DND-41 (cell line): ENCODE measurements at regions not wholly inside any gene's neighbourhood (a gene's known extent, or its start where the extent isn't known, plus 50 kb on each side); places are given as distances from the start of the nearest gene placed in this dataset.

ENCODE experiments used
- ATAC-seq: fragments of 200-7000 bp; cut with Tn5 transposase; 3 replicates; pipeline ENCODE4 v1.9.1; 2021; ENCODE audit warnings: low read depth; ENCODE audit not compliant: insufficient read depth
- DNase-seq: peaks from one replicate; pipeline ENCODE4 v3.0.0-alpha.2; 2020
- H2AFZ ChIP-seq: 2 replicates; pipeline ENCODE4 v1.6.0; 2012; ENCODE audit warnings: low read depth, low read length
- H3K27ac ChIP-seq: 2 replicates; pipeline ENCODE4 v1.5.1; 2012; ENCODE audit warnings: low read length, inconsistent platforms
- H3K27me3 ChIP-seq: fragments of 200-600 bp; sonication (generic); 2 replicates; pipeline ENCODE4 v1.6.0; 2012; ENCODE audit warnings: low read length, mild to moderate bottlenecking, inconsistent platforms; ENCODE audit not compliant: insufficient read depth, poor library complexity
- H3K36me3 ChIP-seq: 2 replicates; pipeline ENCODE4 v1.5.1; 2012; ENCODE audit warnings: low read length, inconsistent platforms; ENCODE audit not compliant: insufficient read depth
- H3K4me1 ChIP-seq: 2 replicates; pipeline ENCODE4 v1.5.1; 2012; ENCODE audit warnings: mild to moderate bottlenecking, low read length; ENCODE audit not compliant: insufficient read depth
- H3K4me2 ChIP-seq: 2 replicates; pipeline ENCODE4 v1.6.0; 2012; ENCODE audit warnings: mild to moderate bottlenecking, moderate library complexity, low read length, inconsistent platforms; ENCODE audit not compliant: insufficient read depth
- H3K4me3 ChIP-seq, 2 experiments: fragments of 200-600 bp in 1 of 2; shearing (Covaris generic) in 1 of 2; 2 replicates each; pipeline ENCODE4 v1.5.1; 2012 to 2016; ENCODE audit warnings: inconsistent platforms in 2 of 2, low read length in 2 of 2, mild to moderate bottlenecking in 2 of 2, low read depth in 1 of 2, moderate library complexity in 1 of 2
- H3K79me2 ChIP-seq: 2 replicates; pipeline ENCODE4 v1.6.0; 2012; ENCODE audit warnings: low read length, inconsistent platforms; ENCODE audit not compliant: insufficient read depth
- H3K9ac ChIP-seq: 2 replicates; pipeline ENCODE4 v1.6.0; 2012; ENCODE audit warnings: low read depth, mild to moderate bottlenecking, inconsistent platforms, low read length, moderate library complexity
- H3K9me3 ChIP-seq: 2 replicates; pipeline ENCODE4 v1.5.1; 2012; ENCODE audit warnings: low read length, moderate library complexity, mild to moderate bottlenecking, inconsistent platforms; ENCODE audit not compliant: insufficient read depth, severe bottlenecking
- H4K20me1 ChIP-seq: 2 replicates; pipeline ENCODE4 v1.6.0; 2012; ENCODE audit warnings: low read length; ENCODE audit not compliant: insufficient read depth
- CTCF ChIP-seq: IDR thresholded peaks from 2 replicates; pipeline ENCODE4 v1.5.1; 2012; ENCODE audit warnings: borderline replicate concordance, low read length, moderate library complexity, mild to moderate bottlenecking; ENCODE audit not compliant: poor library complexity, severe bottlenecking; ENCODE audit errors: extremely low read depth
- EZH2 ChIP-seq: IDR thresholded peaks from 3 replicates; pipeline ENCODE4 v1.6.1; 2012; ENCODE audit warnings: borderline replicate concordance, low read depth, mild to moderate bottlenecking, moderate library complexity, low read length, inconsistent platforms; ENCODE audit not compliant: severe bottlenecking

- no peak overlapping the region for H3K27ac ChIP-seq
- H2AFZ ChIP-seq, result no peak overlapping the region
- H3K9me3 ChIP-seq, result no peaks in the 10 kb centered on the region
- no peaks in the 10 kb centered on the region for H3K27me3 ChIP-seq
- DNase-seq (no peak), ATAC-seq (no peak)
- H3K79me2 ChIP-seq, result no peaks in the 10 kb centered on the region
- H3K4me1 ChIP-seq, result peaks cover 21% of the 10 kb centered on the region
- no peak overlapping the region for H3K4me3 ChIP-seq
- no peak overlapping the region for H3K4me2 ChIP-seq
- H3K9ac ChIP-seq, result no peak overlapping the region
- H4K20me1 ChIP-seq, result no peaks in the 10 kb centered on the region
- TF ChIP-seq CTCF (no peak), EZH2 (no peak)
- no peaks in the 10 kb centered on the region for H3K36me3 ChIP-seq
Measured at GRCh38 chr18:10094154-10094553, 180.3 kb downstream of the VAPA start.

- DNase-seq (no peak), ATAC-seq (no peak)
- no peak overlapping the region for H3K4me2 ChIP-seq
- no peak overlapping the region for H3K27ac ChIP-seq
- TF ChIP-seq CTCF, result no peak
- no peak for TF ChIP-seq EZH2
- H3K27me3 ChIP-seq, result no peaks in the 10 kb centered on the region
- H4K20me1 ChIP-seq, result no peaks in the 10 kb centered on the region
- H2AFZ ChIP-seq, result no peak overlapping the region
- no peak overlapping the region for H3K9ac ChIP-seq
- H3K36me3 ChIP-seq, result no peaks in the 10 kb centered on the region
- no peaks in the 10 kb centered on the region for H3K79me2 ChIP-seq
- H3K9me3 ChIP-seq, result no peaks in the 10 kb centered on the region
- H3K4me1 ChIP-seq, result peaks cover 16% of the 10 kb centered on the region
- H3K4me3 ChIP-seq, result no peak overlapping the region
Measured at GRCh38 chr18:10094655-10095054, 180.8 kb downstream of the VAPA start.

- H3K9me3 ChIP-seq, result no peaks in the 10 kb centered on the region
- no peak overlapping the region for H3K27ac ChIP-seq
- H3K79me2 ChIP-seq, result no peaks in the 10 kb centered on the region
- H3K4me3 ChIP-seq, result no peak overlapping the region
- no peaks in the 10 kb centered on the region for H3K36me3 ChIP-seq
- ATAC-seq (no peak), DNase-seq (no peak)
- H3K4me2 ChIP-seq, result no peak overlapping the region
- no peaks in the 10 kb centered on the region for H3K27me3 ChIP-seq
- H3K4me1 ChIP-seq, result peaks cover 9% of the 10 kb centered on the region
- no peak overlapping the region for H3K9ac ChIP-seq
- TF ChIP-seq EZH2, result no peak
- no peak for TF ChIP-seq CTCF
- H2AFZ ChIP-seq, result no peak overlapping the region
- H4K20me1 ChIP-seq, result no peaks in the 10 kb centered on the region
Measured at GRCh38 chr18:10095356-10095755, 181.5 kb downstream of the VAPA start.

GRCh38 chr18:10099539-10100140 lies 185.8 kb downstream of the VAPA start:
- Histone ChIP-seq H3K4me2 (no peak overlapping the region), H3K9ac (no peak overlapping the region), H3K27ac (no peak overlapping the region), H3K4me3 (no peak overlapping the region), H3K27me3 (no peaks in the 10 kb centered on the region), H3K79me2 (no peaks in the 10 kb centered on the region), H4K20me1 (no peaks in the 10 kb centered on the region), H3K9me3 (no peaks in the 10 kb centered on the region), H2AFZ (no peak overlapping the region), H3K36me3 (no peaks in the 10 kb centered on the region), H3K4me1 (no peaks in the 10 kb centered on the region)
- DNase-seq (no peak), ATAC-seq (no peak)
- TF ChIP-seq CTCF (no peak), EZH2 (no peak)
